ENCODE measurements at regions not wholly inside any gene's neighbourhood (a gene's known extent, or its start where the extent isn't known, plus 50 kb on each side); places are given as distances from the start of the nearest gene placed in this dataset.

DNA sequence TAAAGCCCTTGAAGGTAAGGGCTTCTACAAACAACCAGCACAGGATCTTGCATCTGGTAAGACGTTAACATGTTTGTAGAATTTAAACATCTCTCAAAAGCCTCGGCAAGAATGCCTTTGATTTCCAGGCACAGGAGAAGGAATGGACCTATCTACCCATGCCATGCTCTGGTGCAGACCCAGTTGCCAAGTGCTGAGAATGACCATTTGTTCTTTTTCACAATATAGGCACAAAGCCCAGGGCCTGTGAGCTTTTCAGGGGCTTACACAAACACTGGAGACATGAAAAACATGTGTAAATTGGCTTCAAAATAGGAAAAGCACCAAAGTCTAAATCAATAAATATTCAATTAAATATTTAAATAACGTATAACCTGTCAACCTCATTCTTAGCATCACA is 266.9 kb upstream of the TTC14 start:
- Histone ChIP-seq H4K12ac (ENCODE audit: low read depth, low read length) (no peak overlapping the region), H3K4me3 (ENCODE audit: low read depth, low read length) (no peak overlapping the region), H3K4me2 (ENCODE audit: low read length) (no peak overlapping the region), H2BK120ac (ENCODE audit: insufficient read depth, low read length, poor library complexity) (no peak overlapping the region), H4K8ac (ENCODE audit: low read depth, low read length) (no peak overlapping the region), H3K4ac (ENCODE audit: low read depth, low read length) (no peak overlapping the region), H2BK12ac (ENCODE audit: low read length) (no peak overlapping the region), H3K18ac (ENCODE audit: low read length) (no peak overlapping the region), H3K79me1 (ENCODE audit: low read length) (no peaks in the 10 kb centered on the region), H3K9ac (ENCODE audit: low read length) (no peak overlapping the region), H3K27me3 (ENCODE audit: insufficient read depth, low read length) (no peaks in the 10 kb centered on the region), H3K36me3 (ENCODE audit: control insufficient read depth in 1 of 2, insufficient read depth in 2 of 2, low read length in 2 of 2) (no peaks in the 10 kb centered on the region), H3K27ac (ENCODE audit: low read depth, low read length) (no peak overlapping the region), H2AK5ac (ENCODE audit: low read length) (no peak overlapping the region), H3K9me3 (ENCODE audit: insufficient read depth, low read depth, low read length) (no peaks in the 10 kb centered on the region), H2AFZ (ENCODE audit: insufficient read depth, low read length, poor library complexity) (no peak overlapping the region), H3K23ac (ENCODE audit: low read length) (no peak overlapping the region), H3K4me1 (ENCODE audit: control insufficient read depth in 1 of 2, insufficient read depth in 2 of 2, low read length in 2 of 2) (no peaks in the 10 kb centered on the region), H4K91ac (ENCODE audit: low read depth, low read length) (no peak overlapping the region), H3K79me2 (ENCODE audit: control insufficient read depth, insufficient read depth, low read length, poor library complexity) (no peaks in the 10 kb centered on the region), H3K14ac (ENCODE audit: low read length) (no peak overlapping the region), H2BK5ac (ENCODE audit: low read depth, low read length, poor library complexity) (no peak overlapping the region)
- DNase-seq = no peak
- WGBS (ENCODE audit: extremely low coverage, insufficient coverage, insufficient read length) = no CpG with 5 or more reads among the region's 3 CpGs

- H3K18ac ChIP-seq (ENCODE audit: low read length) = no peak overlapping the region
- H3K4me1 ChIP-seq (ENCODE audit: control insufficient read depth in 1 of 2, insufficient read depth in 2 of 2, low read length in 2 of 2) = no peaks in the 10 kb centered on the region
- no peak overlapping the region for H2BK12ac ChIP-seq (ENCODE audit: low read length)
- no peak overlapping the region for H2BK5ac ChIP-seq (ENCODE audit: low read depth, low read length, poor library complexity)
- no peaks in the 10 kb centered on the region for H3K79me1 ChIP-seq (ENCODE audit: low read length)
- no peak for DNase-seq
- no peak overlapping the region for H3K4ac ChIP-seq (ENCODE audit: low read depth, low read length)
- WGBS (ENCODE audit: extremely low coverage, insufficient coverage, insufficient read length) = no CpG with 5 or more reads among the region's 2 CpGs
- no peak overlapping the region for H3K27ac ChIP-seq (ENCODE audit: low read depth, low read length)
- no peak overlapping the region for H3K4me3 ChIP-seq (ENCODE audit: low read depth, low read length)
- H2AFZ ChIP-seq (ENCODE audit: insufficient read depth, low read length, poor library complexity) = no peak overlapping the region
- H3K14ac ChIP-seq (ENCODE audit: low read length) = no peak overlapping the region
- no peak overlapping the region for H2AK5ac ChIP-seq (ENCODE audit: low read length)
- no peak overlapping the region for H4K12ac ChIP-seq (ENCODE audit: low read depth, low read length)
- H3K36me3 ChIP-seq (ENCODE audit: control insufficient read depth in 1 of 2, insufficient read depth in 2 of 2, low read length in 2 of 2) = no peaks in the 10 kb centered on the region
- H3K9ac ChIP-seq (ENCODE audit: low read length) = no peak overlapping the region
- H3K4me2 ChIP-seq (ENCODE audit: low read length) = no peak overlapping the region
- H3K27me3 ChIP-seq (ENCODE audit: insufficient read depth, low read length) = no peaks in the 10 kb centered on the region
- H3K79me2 ChIP-seq (ENCODE audit: control insufficient read depth, insufficient read depth, low read length, poor library complexity) = no peaks in the 10 kb centered on the region
- no peaks in the 10 kb centered on the region for H3K9me3 ChIP-seq (ENCODE audit: insufficient read depth, low read depth, low read length)
- H2BK120ac ChIP-seq (ENCODE audit: insufficient read depth, low read length, poor library complexity) = no peak overlapping the region
- no peak overlapping the region for H4K8ac ChIP-seq (ENCODE audit: low read depth, low read length)
- no peak overlapping the region for H4K91ac ChIP-seq (ENCODE audit: low read depth, low read length)
- no peak overlapping the region for H3K23ac ChIP-seq (ENCODE audit: low read length)
Measured at GRCh38 chr3:180340395-180340794, 261.6 kb upstream of the TTC14 start.

GRCh38 chr3:180341516-180341915 is 260.4 kb upstream of the TTC14 start:
- DNase-seq = no peak
- Histone ChIP-seq H4K91ac (ENCODE audit: low read depth, low read length) (no peak overlapping the region), H3K23ac (ENCODE audit: low read length) (no peak overlapping the region), H3K36me3 (ENCODE audit: control insufficient read depth in 1 of 2, insufficient read depth in 2 of 2, low read length in 2 of 2) (no peaks in the 10 kb centered on the region), H3K9ac (ENCODE audit: low read length) (no peak overlapping the region), H3K18ac (ENCODE audit: low read length) (no peak overlapping the region), H2BK12ac (ENCODE audit: low read length) (no peak overlapping the region), H2AK5ac (ENCODE audit: low read length) (no peak overlapping the region), H2BK5ac (ENCODE audit: low read depth, low read length, poor library complexity) (no peak overlapping the region), H3K4me3 (ENCODE audit: low read depth, low read length) (no peak overlapping the region), H3K4ac (ENCODE audit: low read depth, low read length) (no peak overlapping the region), H4K8ac (ENCODE audit: low read depth, low read length) (no peak overlapping the region), H3K4me2 (ENCODE audit: low read length) (no peak overlapping the region), H2AFZ (ENCODE audit: insufficient read depth, low read length, poor library complexity) (no peak overlapping the region), H3K79me2 (ENCODE audit: control insufficient read depth, insufficient read depth, low read length, poor library complexity) (no peaks in the 10 kb centered on the region), H3K27me3 (ENCODE audit: insufficient read depth, low read length) (no peaks in the 10 kb centered on the region), H3K27ac (ENCODE audit: low read depth, low read length) (no peak overlapping the region), H3K9me3 (ENCODE audit: insufficient read depth, low read depth, low read length) (no peaks in the 10 kb centered on the region), H3K14ac (ENCODE audit: low read length) (no peak overlapping the region), H3K4me1 (ENCODE audit: control insufficient read depth in 1 of 2, insufficient read depth in 2 of 2, low read length in 2 of 2) (no peaks in the 10 kb centered on the region), H3K79me1 (ENCODE audit: low read length) (no peaks in the 10 kb centered on the region), H2BK120ac (ENCODE audit: insufficient read depth, low read length, poor library complexity) (no peak overlapping the region), H4K12ac (ENCODE audit: low read depth, low read length) (no peak overlapping the region)
- WGBS (ENCODE audit: extremely low coverage, insufficient coverage, insufficient read length) = no CpG with 5 or more reads among the region's 3 CpGs

- Histone ChIP-seq H3K27ac (ENCODE audit: low read depth, low read length) (no peak overlapping the region), H2AFZ (ENCODE audit: insufficient read depth, low read length, poor library complexity) (no peak overlapping the region), H3K9me3 (ENCODE audit: insufficient read depth, low read depth, low read length) (no peaks in the 10 kb centered on the region), H4K12ac (ENCODE audit: low read depth, low read length) (no peak overlapping the region), H2BK5ac (ENCODE audit: low read depth, low read length, poor library complexity) (no peak overlapping the region), H3K79me1 (ENCODE audit: low read length) (no peaks in the 10 kb centered on the region), H3K27me3 (ENCODE audit: insufficient read depth, low read length) (no peaks in the 10 kb centered on the region), H2AK5ac (ENCODE audit: low read length) (no peak overlapping the region), H4K8ac (ENCODE audit: low read depth, low read length) (no peak overlapping the region), H3K4me3 (ENCODE audit: low read depth, low read length) (no peak overlapping the region), H3K9ac (ENCODE audit: low read length) (no peak overlapping the region), H3K4ac (ENCODE audit: low read depth, low read length) (no peak overlapping the region), H3K18ac (ENCODE audit: low read length) (no peak overlapping the region), H3K4me2 (ENCODE audit: low read length) (no peak overlapping the region), H3K23ac (ENCODE audit: low read length) (no peak overlapping the region), H2BK120ac (ENCODE audit: insufficient read depth, low read length, poor library complexity) (no peak overlapping the region), H3K79me2 (ENCODE audit: control insufficient read depth, insufficient read depth, low read length, poor library complexity) (no peaks in the 10 kb centered on the region), H3K14ac (ENCODE audit: low read length) (no peak overlapping the region), H2BK12ac (ENCODE audit: low read length) (no peak overlapping the region), H4K91ac (ENCODE audit: low read depth, low read length) (no peak overlapping the region), H3K4me1 (ENCODE audit: control insufficient read depth in 1 of 2, insufficient read depth in 2 of 2, low read length in 2 of 2) (no peaks in the 10 kb centered on the region), H3K36me3 (ENCODE audit: control insufficient read depth in 1 of 2, insufficient read depth in 2 of 2, low read length in 2 of 2) (no peaks in the 10 kb centered on the region)
- no peak for DNase-seq
- WGBS (ENCODE audit: extremely low coverage, insufficient coverage, insufficient read length) = no CpG with 5 or more reads among the region's 3 CpGs
Measured at GRCh38 chr3:180351601-180352000, 250.4 kb upstream of the TTC14 start.

Measured in trophoblast cell (in vitro differentiated cells and primary cell).